WTC11 (cell line): ENCODE measurements at regions not wholly inside any gene's neighbourhood (a gene's known extent, or its start where the extent isn't known, plus 50 kb on each side); places are given as distances from the start of the nearest gene placed in this dataset.

Experiments used
- ATAC-seq: fragments of 200-7000 bp; cut with Tn5 transposase; 2 replicates; pipeline ENCODE4 v1.10.0; 2021; ENCODE audit warnings: mild to moderate bottlenecking, moderate library complexity
- CTCF ChIA-PET: fragments of 300-600 bp; sonication (Branson Sonifier 250); formaldehyde crosslinking; loops from one replicate; lab custom pipeline; 2021; ENCODE audit warnings: antibody characterized with exemption; lab: Charles Lee
- POLR2A ChIA-PET: fragments of 350-600 bp; sonication (Branson Sonifier 250); formaldehyde crosslinking; loops from one replicate; lab custom pipeline; 2021; ENCODE audit warnings: antibody characterized with exemption; lab: Charles Lee
- DNase-seq: peaks from one replicate; pipeline ENCODE4 v3.0.0; 2021; ENCODE audit warnings: low spot score
- H3K27ac Mint-ChIP-seq: 2 replicates; pipeline ENCODE4 v1.8.0; 2021; ENCODE audit warnings: mixed read lengths
- H3K27me3 Mint-ChIP-seq: 2 replicates; pipeline ENCODE4 v1.8.0; 2021; ENCODE audit warnings: low read depth, mild to moderate bottlenecking, moderate library complexity, mixed read lengths
- H3K36me3 Mint-ChIP-seq: 2 replicates; pipeline ENCODE4 v1.8.0; 2021; ENCODE audit warnings: mixed read lengths
- H3K4me1 Mint-ChIP-seq: 2 replicates; pipeline ENCODE4 v1.8.0; 2022; ENCODE audit warnings: mixed read lengths
- H3K4me3 Mint-ChIP-seq: 2 replicates; pipeline ENCODE4 v1.8.0; 2021; ENCODE audit warnings: mild to moderate bottlenecking, moderate library complexity, mixed read lengths
- H3K9me3 Mint-ChIP-seq: 2 replicates; pipeline ENCODE4 v1.8.0; 2021; ENCODE audit warnings: mixed read lengths
- AFF4 ChIP-seq: sonication (generic); formaldehyde crosslinking; IDR thresholded peaks from 2 replicates; pipeline ENCODE4 v1.8.1; 2023; ENCODE audit warnings: mild to moderate bottlenecking, missing genetic modification reagents, borderline replicate concordance
- AR ChIP-seq: fragments of 250-450 bp; sonication (Bioruptor Pico); IDR thresholded peaks from 2 replicates; pipeline ENCODE4 v1.9.0; 2021; ENCODE audit warnings: mild to moderate bottlenecking
- ATF6 ChIP-seq: sonication (generic); formaldehyde crosslinking; IDR thresholded peaks from 2 replicates; pipeline ENCODE4 v1.8.1; 2023; ENCODE audit warnings: mild to moderate bottlenecking, missing genetic modification reagents
- FOXJ3 ChIP-seq: sonication (generic); formaldehyde crosslinking; IDR thresholded peaks from 2 replicates; pipeline ENCODE4 v1.9.0; 2021; ENCODE audit warnings: missing genetic modification reagents, mild to moderate bottlenecking, borderline replicate concordance
- GABPB1 ChIP-seq: sonication (generic); formaldehyde crosslinking; IDR thresholded peaks from 2 replicates; pipeline ENCODE4 v1.8.1; 2023; ENCODE audit warnings: mild to moderate bottlenecking, missing genetic modification reagents
- IRF2 ChIP-seq: sonication (generic); formaldehyde crosslinking; IDR thresholded peaks from 2 replicates; pipeline ENCODE4 v1.8.0; 2022; ENCODE audit warnings: low read depth, missing genetic modification reagents, borderline replicate concordance
- NFATC4 ChIP-seq: fragments of 250-450 bp; sonication (Bioruptor Pico); IDR thresholded peaks from 2 replicates; pipeline ENCODE4 v1.9.0; 2021; ENCODE audit warnings: mild to moderate bottlenecking
- NR1H2 ChIP-seq: sonication (generic); formaldehyde crosslinking; IDR thresholded peaks from 2 replicates; pipeline ENCODE4 v1.9.0; 2021; ENCODE audit warnings: mild to moderate bottlenecking, moderate library complexity, missing genetic modification reagents
- NR3C1 ChIP-seq: sonication (generic); formaldehyde crosslinking; conservative IDR thresholded peaks from 2 replicates; pipeline ENCODE4 v1.8.1; 2023; ENCODE audit warnings: low read depth, mild to moderate bottlenecking, missing genetic modification reagents
- OVOL2 ChIP-seq: fragments of 250-450 bp; sonication (Bioruptor Pico); IDR thresholded peaks from 2 replicates; pipeline ENCODE4 v1.9.0; 2021; ENCODE audit warnings: mild to moderate bottlenecking, borderline replicate concordance
- PRRX2 ChIP-seq: fragments of 250-450 bp; sonication (Bioruptor Pico); IDR thresholded peaks from 2 replicates; pipeline ENCODE4 v1.8.0; 2021; ENCODE audit warnings: mild to moderate bottlenecking
- SMAD4 ChIP-seq: sonication (generic); formaldehyde crosslinking; IDR thresholded peaks from 2 replicates; pipeline ENCODE4 v1.8.0; 2022; ENCODE audit warnings: mild to moderate bottlenecking, missing genetic modification reagents
- SP1 ChIP-seq: sonication (generic); formaldehyde crosslinking; conservative IDR thresholded peaks from 2 replicates; pipeline ENCODE4 v1.8.1; 2022; ENCODE audit warnings: missing genetic modification reagents
- ZNF423 ChIP-seq: fragments of 250-450 bp; sonication (Bioruptor Pico); IDR thresholded peaks from 2 replicates; pipeline ENCODE4 v2.1.2; 2022; ENCODE audit warnings: mild to moderate bottlenecking, moderate library complexity
- TF ChIP-seq, protein P1 (sequence below): fragments of 250-450 bp; sonication (Bioruptor Pico); IDR thresholded peaks from 2 replicates; pipeline ENCODE4 v1.8.0; 2021; ENCODE audit warnings: mild to moderate bottlenecking
- TF ChIP-seq, protein P2 (sequence below): fragments of 250-450 bp; sonication (Bioruptor Pico); IDR thresholded peaks from 2 replicates; pipeline ENCODE4 v2.1.2; 2022; ENCODE audit warnings: mild to moderate bottlenecking, moderate library complexity

- POLR2A ChIA-PET = no interaction called here
- TF ChIP-seq IRF2 (CRISPR knock-in tag) (no peak), SMAD4 (CRISPR knock-in tag) (no peak), NR3C1 (CRISPR knock-in tag) (no peak), FOXJ3 (no peak), GABPB1 (CRISPR knock-in tag) (no peak), ATF6 (CRISPR knock-in tag) (no peak), SP1 (CRISPR knock-in tag) (no peak), AFF4 (CRISPR knock-in tag) (no peak), PRRX2 (CRISPR knock-in tag) (no peak), ZNF423 (CRISPR knock-in tag) (no peak), OVOL2 (CRISPR knock-in tag) (no peak), NR1H2 (CRISPR knock-in tag) (no peak), NFATC4 (no peak), AR (CRISPR knock-in tag) (no peak)
- TF ChIP-seq, protein P1, sequence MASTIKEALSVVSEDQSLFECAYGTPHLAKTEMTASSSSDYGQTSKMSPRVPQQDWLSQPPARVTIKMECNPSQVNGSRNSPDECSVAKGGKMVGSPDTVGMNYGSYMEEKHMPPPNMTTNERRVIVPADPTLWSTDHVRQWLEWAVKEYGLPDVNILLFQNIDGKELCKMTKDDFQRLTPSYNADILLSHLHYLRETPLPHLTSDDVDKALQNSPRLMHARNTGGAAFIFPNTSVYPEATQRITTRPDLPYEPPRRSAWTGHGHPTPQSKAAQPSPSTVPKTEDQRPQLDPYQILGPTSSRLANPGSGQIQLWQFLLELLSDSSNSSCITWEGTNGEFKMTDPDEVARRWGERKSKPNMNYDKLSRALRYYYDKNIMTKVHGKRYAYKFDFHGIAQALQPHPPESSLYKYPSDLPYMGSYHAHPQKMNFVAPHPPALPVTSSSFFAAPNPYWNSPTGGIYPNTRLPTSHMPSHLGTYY (CRISPR knock-in tag) = no peak
- TF ChIP-seq, protein P2, sequence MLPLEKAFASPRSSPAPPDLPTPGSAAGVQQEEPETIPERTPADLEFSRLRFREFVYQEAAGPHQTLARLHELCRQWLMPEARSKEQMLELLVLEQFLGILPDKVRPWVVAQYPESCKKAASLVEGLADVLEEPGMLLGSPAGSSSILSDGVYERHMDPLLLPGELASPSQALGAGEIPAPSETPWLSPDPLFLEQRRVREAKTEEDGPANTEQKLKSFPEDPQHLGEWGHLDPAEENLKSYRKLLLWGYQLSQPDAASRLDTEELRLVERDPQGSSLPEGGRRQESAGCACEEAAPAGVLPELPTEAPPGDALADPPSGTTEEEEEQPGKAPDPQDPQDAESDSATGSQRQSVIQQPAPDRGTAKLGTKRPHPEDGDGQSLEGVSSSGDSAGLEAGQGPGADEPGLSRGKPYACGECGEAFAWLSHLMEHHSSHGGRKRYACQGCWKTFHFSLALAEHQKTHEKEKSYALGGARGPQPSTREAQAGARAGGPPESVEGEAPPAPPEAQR = no peak
- Mint-ChIP-seq H3K9me3 (peaks cover 13% of the 10 kb centered on the region), H3K4me1 (peaks cover 12% of the 10 kb centered on the region), H3K27ac (no peak overlapping the region), H3K36me3 (no peaks in the 10 kb centered on the region), H3K27me3 (no peaks in the 10 kb centered on the region), H3K4me3 (no peak overlapping the region)
- CTCF ChIA-PET = no interaction called here
- DNase-seq (no peak), ATAC-seq (no peak)
Observed at GRCh38 chr9:107759823-107760166, 270.2 kb upstream of the KLF4 start.
